ENCODE measurements at regions not wholly inside any gene's neighbourhood (a gene's known extent, or its start where the extent isn't known, plus 50 kb on each side); places are given as distances from the start of the nearest gene placed in this dataset.

DNA sequence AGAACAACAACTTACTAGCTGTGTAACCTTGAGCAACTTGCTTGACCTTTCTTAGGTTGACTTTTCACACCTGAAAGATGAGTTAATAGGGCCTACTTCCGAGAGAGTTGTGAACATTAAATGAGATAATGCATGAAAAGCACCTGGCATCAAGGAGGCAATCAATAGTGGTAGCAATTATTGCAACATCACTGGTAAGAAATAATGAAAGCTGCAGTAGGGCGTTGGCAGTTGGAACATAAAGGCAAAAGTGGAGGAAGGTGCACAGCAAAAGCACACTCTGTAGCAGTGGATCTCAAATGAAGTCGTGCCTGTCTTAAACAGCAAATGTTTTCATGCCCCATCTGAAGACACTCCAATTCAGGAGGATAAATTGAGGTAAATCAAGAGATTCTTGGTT lies 178.9 kb upstream of the VRK2 start:
- Histone ChIP-seq H3K9ac (ENCODE audit: low read length in 3 of 3) (no peak overlapping the region), H3K9me3 (ENCODE audit: control insufficient read depth in 2 of 3, insufficient read depth in 1 of 3, low read length in 3 of 3) (no peaks in the 10 kb centered on the region), H3K36me3 (ENCODE audit: control insufficient read depth in 2 of 3, insufficient read depth in 3 of 3, low read length in 3 of 3) (no peaks in the 10 kb centered on the region), H3K4me1 (ENCODE audit: control insufficient read depth in 2 of 3, insufficient read depth in 2 of 3, low read depth in 1 of 3, low read length in 3 of 3) (no peaks in the 10 kb centered on the region), H3K4me3 (ENCODE audit: low read length in 3 of 3) (no peak overlapping the region), H3K27ac (ENCODE audit: low read depth in 2 of 2, low read length in 2 of 2) (no peak overlapping the region), H3K27me3 (ENCODE audit: control insufficient read depth, insufficient read depth, low read length) (no peaks in the 10 kb centered on the region)
- intact Hi-C loops (cut with DNase I), result no loop called here
- TF ChIP-seq, protein P1, sequence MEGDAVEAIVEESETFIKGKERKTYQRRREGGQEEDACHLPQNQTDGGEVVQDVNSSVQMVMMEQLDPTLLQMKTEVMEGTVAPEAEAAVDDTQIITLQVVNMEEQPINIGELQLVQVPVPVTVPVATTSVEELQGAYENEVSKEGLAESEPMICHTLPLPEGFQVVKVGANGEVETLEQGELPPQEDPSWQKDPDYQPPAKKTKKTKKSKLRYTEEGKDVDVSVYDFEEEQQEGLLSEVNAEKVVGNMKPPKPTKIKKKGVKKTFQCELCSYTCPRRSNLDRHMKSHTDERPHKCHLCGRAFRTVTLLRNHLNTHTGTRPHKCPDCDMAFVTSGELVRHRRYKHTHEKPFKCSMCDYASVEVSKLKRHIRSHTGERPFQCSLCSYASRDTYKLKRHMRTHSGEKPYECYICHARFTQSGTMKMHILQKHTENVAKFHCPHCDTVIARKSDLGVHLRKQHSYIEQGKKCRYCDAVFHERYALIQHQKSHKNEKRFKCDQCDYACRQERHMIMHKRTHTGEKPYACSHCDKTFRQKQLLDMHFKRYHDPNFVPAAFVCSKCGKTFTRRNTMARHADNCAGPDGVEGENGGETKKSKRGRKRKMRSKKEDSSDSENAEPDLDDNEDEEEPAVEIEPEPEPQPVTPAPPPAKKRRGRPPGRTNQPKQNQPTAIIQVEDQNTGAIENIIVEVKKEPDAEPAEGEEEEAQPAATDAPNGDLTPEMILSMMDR (IDR thresholded peaks at IDR 0.05; ENCODE audit: borderline replicate concordance, extremely low read depth, insufficient read depth), result no peak
- no peak for FAIRE-seq
- DNase-seq, result no peak

DNA sequence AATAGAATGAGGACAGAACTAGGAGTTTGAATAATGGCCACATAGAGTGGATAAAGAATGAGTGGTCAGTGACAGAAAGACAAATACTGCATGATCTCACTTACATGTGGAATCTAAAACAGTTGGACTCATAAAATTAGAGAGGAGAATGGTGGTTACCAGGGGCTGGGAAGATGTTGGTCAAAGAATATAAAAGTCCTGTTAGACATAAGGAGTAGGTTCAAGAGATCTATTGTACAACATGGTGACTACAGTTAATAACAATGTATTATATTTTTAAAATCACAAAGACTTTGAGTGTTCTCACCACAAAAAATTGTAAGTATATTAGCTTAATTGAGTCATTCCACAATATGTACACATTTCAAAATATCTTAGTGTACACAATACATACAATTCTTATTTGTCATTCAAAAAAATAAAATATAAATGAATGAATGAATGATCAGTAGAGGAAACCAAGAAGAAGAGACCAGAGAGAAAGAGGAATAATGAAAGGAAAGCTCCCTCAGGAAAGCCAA lies 177.9 kb upstream of the VRK2 start:
- intact Hi-C loops (cut with DNase I), result no loop called here
- FAIRE-seq (no peak), DNase-seq (no peak)
- no peaks in the 10 kb centered on the region for H3K27me3 ChIP-seq (ENCODE audit: control insufficient read depth, insufficient read depth, low read length)
- no peak overlapping the region for H3K27ac ChIP-seq (ENCODE audit: low read depth in 2 of 2, low read length in 2 of 2)
- no peak overlapping the region for H3K9ac ChIP-seq (ENCODE audit: low read length in 3 of 3)
- H3K9me3 ChIP-seq (ENCODE audit: control insufficient read depth in 2 of 3, insufficient read depth in 1 of 3, low read length in 3 of 3), result no peaks in the 10 kb centered on the region
- TF ChIP-seq, protein P1 (IDR thresholded peaks at IDR 0.05; ENCODE audit: borderline replicate concordance, extremely low read depth, insufficient read depth), result no peak
- no peak overlapping the region for H3K4me3 ChIP-seq (ENCODE audit: low read length in 3 of 3)
- H3K36me3 ChIP-seq (ENCODE audit: control insufficient read depth in 2 of 3, insufficient read depth in 3 of 3, low read length in 3 of 3), result no peaks in the 10 kb centered on the region
- H3K4me1 ChIP-seq (ENCODE audit: control insufficient read depth in 2 of 3, insufficient read depth in 2 of 3, low read depth in 1 of 3, low read length in 3 of 3), result no peaks in the 10 kb centered on the region

DNA sequence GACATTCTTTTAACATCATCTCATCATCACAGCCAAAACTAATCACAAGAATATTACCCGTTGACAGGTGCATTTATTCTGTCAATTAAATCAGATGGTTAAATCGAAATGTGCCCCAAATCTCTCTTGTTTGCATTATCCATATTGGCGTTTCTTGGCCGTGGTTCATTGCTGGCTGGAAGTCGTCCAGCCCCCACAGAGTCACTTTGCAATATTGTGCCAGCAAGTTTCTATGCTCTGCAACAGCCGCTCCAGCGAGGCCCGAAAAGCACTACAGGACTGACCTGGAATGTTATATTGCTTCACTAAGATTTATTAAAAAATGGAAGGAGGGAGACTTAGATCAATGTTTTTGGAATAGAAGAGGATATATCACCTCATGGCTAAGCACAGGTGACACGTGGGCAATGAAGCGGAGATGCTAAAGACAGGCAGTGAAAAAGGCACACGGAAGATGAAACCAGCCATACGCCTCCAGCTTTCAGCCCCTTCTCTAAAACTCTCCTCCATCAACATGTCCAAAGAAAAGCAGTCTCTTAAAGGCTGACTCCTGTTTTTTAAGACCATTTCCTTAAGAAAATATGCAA lies 176.8 kb upstream of the VRK2 start:
- no peaks in the 10 kb centered on the region for H3K36me3 ChIP-seq (ENCODE audit: control insufficient read depth in 2 of 3, insufficient read depth in 3 of 3, low read length in 3 of 3)
- TF ChIP-seq, protein P1 (IDR thresholded peaks at IDR 0.05; ENCODE audit: borderline replicate concordance, extremely low read depth, insufficient read depth), result no peak
- no peak for FAIRE-seq
- no peaks in the 10 kb centered on the region for H3K9me3 ChIP-seq (ENCODE audit: control insufficient read depth in 2 of 3, insufficient read depth in 1 of 3, low read length in 3 of 3)
- peak in 1 of 5 donors; percentile 20 for DNase-seq
- H3K4me1 ChIP-seq (ENCODE audit: control insufficient read depth in 2 of 3, insufficient read depth in 2 of 3, low read depth in 1 of 3, low read length in 3 of 3), result no peaks in the 10 kb centered on the region
- H3K27me3 ChIP-seq (ENCODE audit: control insufficient read depth, insufficient read depth, low read length), result no peaks in the 10 kb centered on the region
- intact Hi-C loops (cut with DNase I), result no loop called here
- H3K27ac ChIP-seq (ENCODE audit: low read depth in 2 of 2, low read length in 2 of 2), result no peak overlapping the region
- no peak overlapping the region for H3K4me3 ChIP-seq (ENCODE audit: low read length in 3 of 3)
- H3K9ac ChIP-seq (ENCODE audit: low read length in 3 of 3), result no peak overlapping the region

DNA sequence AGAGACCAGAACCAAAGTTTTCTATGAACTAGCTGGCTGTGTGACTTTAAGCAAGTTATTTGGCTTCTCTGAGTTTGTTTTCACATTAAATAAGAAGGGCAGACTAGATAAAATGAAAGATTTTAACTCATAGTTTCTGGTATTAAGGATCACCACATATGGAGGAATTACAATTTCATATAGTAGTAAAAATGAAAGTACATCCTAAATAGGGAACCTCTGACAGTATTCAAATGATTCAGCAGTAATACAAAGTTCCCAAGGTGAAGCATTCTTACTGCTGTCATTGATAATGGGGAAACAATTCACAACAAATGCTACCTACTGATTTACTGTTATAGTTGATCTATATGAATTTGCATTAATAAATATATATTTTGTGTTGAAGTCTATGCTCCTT lies 170.3 kb upstream of the VRK2 start:
- H3K4me3 ChIP-seq (ENCODE audit: low read length in 3 of 3), result no peak overlapping the region
- no peak overlapping the region for H3K27ac ChIP-seq (ENCODE audit: low read depth in 2 of 2, low read length in 2 of 2)
- no peak overlapping the region for H3K9ac ChIP-seq (ENCODE audit: low read length in 3 of 3)
- H3K27me3 ChIP-seq (ENCODE audit: control insufficient read depth, insufficient read depth, low read length), result no peaks in the 10 kb centered on the region
- no peaks in the 10 kb centered on the region for H3K4me1 ChIP-seq (ENCODE audit: control insufficient read depth in 2 of 3, insufficient read depth in 2 of 3, low read depth in 1 of 3, low read length in 3 of 3)
- DNase-seq (no peak), FAIRE-seq (no peak)
- H3K9me3 ChIP-seq (ENCODE audit: control insufficient read depth in 2 of 3, insufficient read depth in 1 of 3, low read length in 3 of 3), result no peaks in the 10 kb centered on the region
- intact Hi-C loops (cut with DNase I), result no loop called here
- H3K36me3 ChIP-seq (ENCODE audit: control insufficient read depth in 2 of 3, insufficient read depth in 3 of 3, low read length in 3 of 3), result no peaks in the 10 kb centered on the region
- TF ChIP-seq, protein P1 (IDR thresholded peaks at IDR 0.05; ENCODE audit: borderline replicate concordance, extremely low read depth, insufficient read depth), result no peak

Data from kidney (tissue), 13 donors.